ENCODE measurements at regions not wholly inside any gene's neighbourhood (a gene's known extent, or its start where the extent isn't known, plus 50 kb on each side); places are given as distances from the start of the nearest gene placed in this dataset.

DNA sequence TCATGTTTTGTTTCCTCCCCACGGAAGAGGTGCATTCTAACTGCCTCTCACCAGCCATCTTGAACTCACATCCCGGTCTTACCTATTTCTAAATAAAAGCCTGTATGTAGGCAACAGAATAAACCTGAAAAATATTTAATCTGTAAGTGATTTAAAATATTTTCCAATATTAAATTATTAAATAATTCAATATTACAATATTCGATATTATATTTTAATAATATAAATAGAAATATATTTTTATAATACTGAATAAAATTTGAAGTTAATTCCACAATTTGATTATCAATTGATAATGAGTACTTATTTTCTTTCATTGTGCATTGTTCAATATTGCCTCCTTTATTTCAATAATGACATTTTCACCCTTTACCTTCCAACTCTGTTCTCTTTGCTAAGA, 404.4 kb downstream of the CYLC2 start:
- no peak for DNase-seq (ENCODE audit: low spot score in 2 of 2)
- Histone ChIP-seq H3K27ac (no peak overlapping the region), H3K9me3 (no peaks in the 10 kb centered on the region), H3K4me3 (no peak overlapping the region), H3K36me3 (no peaks in the 10 kb centered on the region), H3K27me3 (no peaks in the 10 kb centered on the region), H3K4me1 (no peaks in the 10 kb centered on the region)
- TF ChIP-seq CTCF (IDR thresholded peaks at IDR 0.05) (no peak), POLR2AphosphoS5 (IDR thresholded peaks at IDR 0.05) (no peak), POLR2A (IDR thresholded peaks at IDR 0.05) (no peak)
- intact Hi-C loops (cut with DNase I; ENCODE audit: low total_unique reads), result no loop called here

DNA sequence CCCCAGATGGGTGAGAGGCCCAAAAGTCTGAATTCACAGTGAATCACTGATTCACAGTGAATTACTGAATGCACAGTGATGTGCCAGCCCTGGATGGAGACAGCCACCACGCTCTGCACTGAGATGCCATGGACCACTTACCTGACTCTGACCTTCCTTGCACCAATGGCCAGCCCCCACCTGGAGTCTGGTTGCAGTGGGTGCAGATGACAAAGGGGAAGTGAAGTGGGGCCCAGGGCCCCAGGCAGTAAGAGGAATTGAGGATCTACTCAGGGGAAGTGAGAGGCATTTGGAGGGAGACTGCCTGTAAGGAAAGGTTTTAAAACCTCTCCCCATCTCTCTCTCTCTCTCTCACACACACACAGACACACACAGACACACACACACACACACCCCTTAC, 412.1 kb downstream of the CYLC2 start:
- no peak for TF ChIP-seq CTCF (IDR thresholded peaks at IDR 0.05)
- TF ChIP-seq POLR2AphosphoS5 (IDR thresholded peaks at IDR 0.05), result no peak
- H3K9me3 ChIP-seq, result no peaks in the 10 kb centered on the region

DNA sequence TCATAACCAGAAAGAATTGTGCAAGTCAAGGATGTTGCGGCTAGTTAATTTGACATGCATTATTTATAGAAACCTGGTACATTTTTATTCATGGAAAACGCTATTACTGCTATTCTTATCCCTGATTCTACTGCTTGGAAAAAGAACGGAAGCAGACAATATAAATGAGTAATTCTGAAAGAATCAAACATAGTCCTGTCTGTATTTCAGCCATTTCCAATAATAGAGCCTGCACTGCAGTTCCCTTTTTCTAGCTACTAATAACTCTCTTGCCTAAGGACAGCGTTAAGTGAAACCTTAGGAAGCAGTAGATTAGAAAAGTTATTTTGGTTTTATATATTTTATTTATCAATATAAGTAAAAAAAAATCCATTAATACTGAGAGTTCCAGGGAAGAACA, 414.9 kb downstream of the CYLC2 start:
- no peaks in the 10 kb centered on the region for H3K4me1 ChIP-seq
- no peak overlapping the region for H3K4me3 ChIP-seq
- no peak overlapping the region for H3K27ac ChIP-seq
- H3K9me3 ChIP-seq, result no peaks in the 10 kb centered on the region
- no peaks in the 10 kb centered on the region for H3K27me3 ChIP-seq
- H3K36me3 ChIP-seq, result no peaks in the 10 kb centered on the region
- intact Hi-C loops (cut with DNase I; ENCODE audit: low total_unique reads), result no loop called here
- no peak for DNase-seq (ENCODE audit: low spot score in 2 of 2)
- TF ChIP-seq CTCF (IDR thresholded peaks at IDR 0.05) (no peak), POLR2AphosphoS5 (IDR thresholded peaks at IDR 0.05) (no peak), POLR2A (IDR thresholded peaks at IDR 0.05) (no peak)

More for the DNA sequence above, 412.1 kb downstream of the CYLC2 start:
- Histone ChIP-seq H3K27me3 (no peaks in the 10 kb centered on the region), H3K36me3 (no peaks in the 10 kb centered on the region), H3K4me3 (no peak overlapping the region), H3K4me1 (no peaks in the 10 kb centered on the region), H3K27ac (no peak overlapping the region)
- intact Hi-C loops (cut with DNase I; ENCODE audit: low total_unique reads), result no loop called here
- DNase-seq (ENCODE audit: low spot score in 2 of 2), result no peak

DNA sequence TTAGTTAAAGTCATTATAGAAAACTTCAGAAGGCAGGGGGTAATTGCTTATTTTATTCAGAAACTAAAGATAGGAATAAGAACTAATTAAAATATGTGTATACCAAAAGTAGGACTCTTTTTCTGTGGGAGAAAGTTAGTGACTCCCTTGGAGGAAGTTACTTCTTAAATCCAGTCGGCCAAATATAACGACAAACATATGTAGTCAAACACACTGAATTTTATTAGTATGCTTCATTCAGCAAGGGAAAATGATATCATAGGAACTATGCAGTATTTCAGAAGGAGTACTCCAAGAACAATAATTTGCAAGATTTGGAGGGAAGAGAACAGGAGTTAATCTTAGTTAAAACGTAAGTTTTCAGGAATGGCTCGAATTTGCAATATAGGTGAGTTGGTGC, 432.6 kb downstream of the CYLC2 start:
- no peak for TF ChIP-seq POLR2A (IDR thresholded peaks at IDR 0.05)
- no peak for TF ChIP-seq CTCF (IDR thresholded peaks at IDR 0.05)
- no peak for TF ChIP-seq POLR2AphosphoS5 (IDR thresholded peaks at IDR 0.05)
- Histone ChIP-seq H3K36me3 (no peaks in the 10 kb centered on the region), H3K4me1 (no peaks in the 10 kb centered on the region), H3K4me3 (no peak overlapping the region), H3K9me3 (no peaks in the 10 kb centered on the region), H3K27ac (no peak overlapping the region), H3K27me3 (no peaks in the 10 kb centered on the region)
- DNase-seq (ENCODE audit: low spot score in 2 of 2), result no peak
- intact Hi-C loops (cut with DNase I; ENCODE audit: low total_unique reads), result no loop called here

DNA sequence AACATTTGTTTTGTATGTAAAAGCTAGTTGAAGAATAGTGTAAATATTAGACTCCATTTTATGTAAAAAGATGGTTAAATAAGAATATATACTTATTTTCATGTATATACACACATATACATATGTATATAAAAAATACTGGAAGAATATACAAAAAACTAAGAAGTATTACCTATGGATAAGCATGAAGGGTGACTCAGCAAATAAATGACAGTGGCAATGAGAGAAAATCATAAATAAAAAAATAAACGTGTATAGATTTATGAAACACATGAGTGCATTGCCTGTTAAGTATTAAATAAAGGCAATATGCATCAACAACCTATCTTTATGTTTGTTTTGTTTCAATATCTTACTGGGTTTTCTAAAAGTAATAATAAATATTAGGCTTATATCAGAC, 435.3 kb downstream of the CYLC2 start:
- Histone ChIP-seq H3K27me3 (no peaks in the 10 kb centered on the region), H3K9me3 (no peaks in the 10 kb centered on the region), H3K4me1 (no peaks in the 10 kb centered on the region), H3K36me3 (no peaks in the 10 kb centered on the region), H3K27ac (no peak overlapping the region), H3K4me3 (no peak overlapping the region)
- DNase-seq (ENCODE audit: low spot score in 2 of 2), result no peak
- intact Hi-C loops (cut with DNase I; ENCODE audit: low total_unique reads), result no loop called here
- TF ChIP-seq CTCF (IDR thresholded peaks at IDR 0.05), result no peak
- TF ChIP-seq POLR2AphosphoS5 (IDR thresholded peaks at IDR 0.05), result no peak

Data from breast epithelium (tissue), 4 donors.